Stomach smooth muscle (tissue), 2 donors: ENCODE measurements at regions not wholly inside any gene's neighbourhood (a gene's known extent, or its start where the extent isn't known, plus 50 kb on each side); places are given as distances from the start of the nearest gene placed in this dataset.

Experiments
- H3K27ac ChIP-seq: one replicate; pipeline ENCODE4 v1.7.0; 2013; ENCODE audit warnings: mild to moderate bottlenecking, low read length, inconsistent platforms
- H3K27me3 ChIP-seq, 2 donors: one replicate each; pipeline ENCODE4 v1.7.0; 2013; ENCODE audit warnings: low read length in 2 of 2; ENCODE audit not compliant: insufficient read depth in 2 of 2, control insufficient read depth in 1 of 2
- H3K36me3 ChIP-seq, 2 donors: one replicate each; pipeline ENCODE4 v1.7.0; 2013; ENCODE audit warnings: low read length in 2 of 2; ENCODE audit not compliant: control insufficient read depth in 2 of 2, insufficient read depth in 2 of 2
- H3K4me1 ChIP-seq: one replicate; pipeline ENCODE4 v1.7.0; 2013; ENCODE audit warnings: low read length; ENCODE audit not compliant: control insufficient read depth, insufficient read depth
- H3K4me3 ChIP-seq, 2 donors: one replicate each; pipeline ENCODE4 v1.7.0; 2013; ENCODE audit warnings: low read length in 2 of 2
- H3K9ac ChIP-seq, 2 donors: one replicate each; pipeline ENCODE4 v1.7.0; 2013; ENCODE audit warnings: low read length in 2 of 2, mild to moderate bottlenecking in 1 of 2
- H3K9me3 ChIP-seq, 2 donors: one replicate each; pipeline ENCODE4 v1.7.0; 2013; ENCODE audit warnings: low read length in 2 of 2; ENCODE audit not compliant: control insufficient read depth in 2 of 2
- donor health status: healthy.
- donor health status: Pancreatic carcinoma.

- H3K9ac ChIP-seq: no peak overlapping the region
- no peaks in the 10 kb centered on the region for H3K27me3 ChIP-seq
- no peaks in the 10 kb centered on the region for H3K9me3 ChIP-seq
- no peaks in the 10 kb centered on the region for H3K36me3 ChIP-seq
- no peak overlapping the region for H3K27ac ChIP-seq
- H3K4me1 ChIP-seq: no peaks in the 10 kb centered on the region
- H3K4me3 ChIP-seq: no peak overlapping the region
Observed at GRCh38 chr13:73248711-73249580, 190.1 kb downstream of the KLF5 start.

DNA sequence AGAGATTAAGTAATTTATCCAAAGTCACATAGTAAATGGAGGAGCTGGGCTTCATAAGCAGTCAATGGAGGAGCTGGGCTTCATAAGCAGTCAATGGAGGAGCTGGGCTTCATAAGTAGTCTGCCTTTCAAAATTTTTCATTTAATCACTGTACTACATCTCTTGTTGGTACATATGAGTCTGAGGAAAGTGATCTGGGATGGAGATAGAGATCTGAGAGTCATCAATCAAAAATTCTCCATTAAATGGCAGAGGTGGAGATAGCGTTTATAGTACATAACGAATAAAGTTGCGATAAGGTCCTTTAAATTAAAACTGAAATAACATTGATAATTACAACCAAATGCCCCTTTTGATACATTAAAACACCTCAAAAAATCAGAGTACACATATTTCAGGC lies 189.3 kb downstream of the KLF5 start:
- H3K36me3 ChIP-seq: no peaks in the 10 kb centered on the region
- no peaks in the 10 kb centered on the region for H3K27me3 ChIP-seq
- no peak overlapping the region for H3K9ac ChIP-seq
- no peaks in the 10 kb centered on the region for H3K9me3 ChIP-seq
- H3K4me1 ChIP-seq: no peaks in the 10 kb centered on the region
- H3K27ac ChIP-seq: no peak overlapping the region
- H3K4me3 ChIP-seq: no peak overlapping the region

GRCh38 chr13:73245246-73245645 lies 186.4 kb downstream of the KLF5 start:
- no peak overlapping the region for H3K4me3 ChIP-seq
- H3K36me3 ChIP-seq: no peaks in the 10 kb centered on the region
- no peak overlapping the region for H3K9ac ChIP-seq
- no peaks in the 10 kb centered on the region for H3K4me1 ChIP-seq
- H3K27ac ChIP-seq: no peak overlapping the region
- H3K9me3 ChIP-seq: no peaks in the 10 kb centered on the region
- H3K27me3 ChIP-seq: no peaks in the 10 kb centered on the region

DNA sequence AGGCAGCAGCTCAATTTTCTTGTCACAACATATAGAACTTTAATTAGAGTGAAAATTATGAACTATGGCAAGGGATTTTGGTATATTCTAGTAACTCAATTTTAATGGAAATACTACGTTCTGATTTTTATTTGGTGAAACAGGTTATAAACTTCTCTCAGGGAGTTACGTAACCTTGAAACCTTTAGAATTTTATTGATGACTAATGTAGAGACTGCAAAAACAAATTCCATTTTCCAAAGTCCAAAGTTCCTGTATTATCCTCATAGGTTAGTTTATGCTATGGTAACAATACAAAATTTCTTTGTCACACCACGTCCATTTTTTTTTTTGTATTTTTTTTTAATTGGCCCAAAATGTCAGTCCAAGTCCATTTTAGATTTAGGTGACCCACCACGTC lies 185.7 kb downstream of the KLF5 start:
- no peaks in the 10 kb centered on the region for H3K27me3 ChIP-seq
- no peak overlapping the region for H3K9ac ChIP-seq
- H3K36me3 ChIP-seq: no peaks in the 10 kb centered on the region
- no peak overlapping the region for H3K4me3 ChIP-seq
- H3K9me3 ChIP-seq: no peaks in the 10 kb centered on the region
- H3K4me1 ChIP-seq: no peaks in the 10 kb centered on the region
- no peak overlapping the region for H3K27ac ChIP-seq

DNA sequence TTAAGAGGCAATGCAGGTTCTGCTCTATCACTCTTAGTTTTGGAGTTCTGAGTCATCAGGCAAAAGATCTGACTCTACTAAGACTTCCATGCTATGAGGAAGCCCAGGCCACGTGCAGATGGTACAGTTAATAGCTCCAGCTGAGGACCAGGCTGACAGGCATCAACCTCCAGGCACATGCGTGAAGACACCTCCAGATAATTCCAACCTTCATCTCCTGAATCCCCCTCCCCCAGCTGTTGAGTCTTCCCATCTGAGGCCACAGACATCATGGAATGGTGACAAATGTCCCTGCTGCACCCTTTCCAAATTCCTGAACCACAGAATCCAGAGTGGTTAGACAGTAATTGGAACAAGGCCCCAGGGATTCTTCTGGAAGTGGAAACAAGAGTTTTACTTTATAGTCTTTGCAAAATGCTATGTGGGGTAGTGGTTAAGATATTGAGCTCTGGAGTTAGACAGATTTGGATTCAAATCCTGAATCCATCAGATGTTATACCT lies 183.8 kb downstream of the KLF5 start:
- Histone ChIP-seq H3K27ac (no peak overlapping the region), H3K27me3 (no peaks in the 10 kb centered on the region), H3K4me1 (no peaks in the 10 kb centered on the region)

DNA sequence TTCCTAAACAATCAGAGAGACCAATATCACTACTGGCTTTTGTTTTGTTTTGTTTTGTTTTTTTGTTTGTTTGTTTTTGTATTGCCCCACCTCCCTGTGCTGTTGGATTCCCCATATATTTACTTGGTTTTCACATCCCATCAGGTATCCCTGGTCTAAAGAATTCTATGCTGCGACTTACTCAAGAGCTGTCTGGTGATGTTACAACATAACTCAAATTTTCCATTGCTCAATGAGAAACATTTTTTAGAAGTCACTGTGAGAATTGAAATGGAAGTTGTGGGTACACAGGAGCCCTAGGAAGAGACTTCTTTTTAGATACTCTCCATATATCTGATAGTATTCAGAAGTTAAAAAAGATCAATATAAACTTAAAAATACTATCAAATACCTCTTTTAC lies 181.4 kb downstream of the KLF5 start:
- H3K4me3 ChIP-seq: no peak overlapping the region
- no peak overlapping the region for H3K27ac ChIP-seq
- no peaks in the 10 kb centered on the region for H3K36me3 ChIP-seq
- H3K9ac ChIP-seq: no peak overlapping the region
- no peaks in the 10 kb centered on the region for H3K4me1 ChIP-seq
- H3K9me3 ChIP-seq: no peaks in the 10 kb centered on the region
- no peaks in the 10 kb centered on the region for H3K27me3 ChIP-seq

More for the DNA sequence above, 183.8 kb downstream of the KLF5 start:
- Histone ChIP-seq H3K36me3 (no peaks in the 10 kb centered on the region), H3K9me3 (no peaks in the 10 kb centered on the region), H3K4me3 (no peak overlapping the region), H3K9ac (no peak overlapping the region)

DNA sequence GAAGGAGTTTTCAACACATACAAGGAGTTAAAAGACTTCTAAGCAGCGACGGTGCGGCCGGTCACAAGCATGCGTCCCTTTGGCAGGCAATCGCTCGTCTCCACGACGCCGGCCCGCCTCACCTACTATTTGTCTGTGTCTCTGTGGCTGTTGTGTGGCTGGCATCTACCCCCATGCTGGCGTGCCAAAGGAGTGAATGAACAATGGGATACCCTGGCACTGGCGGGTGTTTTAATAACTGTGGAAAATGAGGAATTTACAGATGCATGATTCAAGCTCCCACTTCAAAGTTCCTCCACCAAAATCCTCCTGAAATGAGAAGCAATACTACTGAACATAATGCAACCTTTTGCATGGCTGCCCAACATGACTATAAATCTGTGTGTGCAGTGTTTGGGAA lies 176.6 kb downstream of the KLF5 start:
- Histone ChIP-seq H3K27ac (no peak overlapping the region), H3K4me3 (no peak overlapping the region), H3K9ac (no peak overlapping the region)

GRCh38 chr13:73231471-73231870 lies 172.7 kb downstream of the KLF5 start:
- Histone ChIP-seq H3K36me3 (no peaks in the 10 kb centered on the region), H3K27me3 (no peaks in the 10 kb centered on the region), H3K27ac (no peak overlapping the region), H3K4me3 (no peak overlapping the region), H3K9ac (no peak overlapping the region), H3K4me1 (no peaks in the 10 kb centered on the region), H3K9me3 (no peaks in the 10 kb centered on the region)

More for the DNA sequence above, 176.6 kb downstream of the KLF5 start:
- H3K27me3 ChIP-seq: no peaks in the 10 kb centered on the region
- H3K9me3 ChIP-seq: no peaks in the 10 kb centered on the region
- no peaks in the 10 kb centered on the region for H3K36me3 ChIP-seq
- no peaks in the 10 kb centered on the region for H3K4me1 ChIP-seq

- no peaks in the 10 kb centered on the region for H3K27me3 ChIP-seq
- no peak overlapping the region for H3K4me3 ChIP-seq
- no peaks in the 10 kb centered on the region for H3K36me3 ChIP-seq
- no peak overlapping the region for H3K27ac ChIP-seq
- no peaks in the 10 kb centered on the region for H3K4me1 ChIP-seq
- H3K9ac ChIP-seq: no peak overlapping the region
- no peaks in the 10 kb centered on the region for H3K9me3 ChIP-seq
Observed at GRCh38 chr13:73230716-73231115, 171.9 kb downstream of the KLF5 start.

DNA sequence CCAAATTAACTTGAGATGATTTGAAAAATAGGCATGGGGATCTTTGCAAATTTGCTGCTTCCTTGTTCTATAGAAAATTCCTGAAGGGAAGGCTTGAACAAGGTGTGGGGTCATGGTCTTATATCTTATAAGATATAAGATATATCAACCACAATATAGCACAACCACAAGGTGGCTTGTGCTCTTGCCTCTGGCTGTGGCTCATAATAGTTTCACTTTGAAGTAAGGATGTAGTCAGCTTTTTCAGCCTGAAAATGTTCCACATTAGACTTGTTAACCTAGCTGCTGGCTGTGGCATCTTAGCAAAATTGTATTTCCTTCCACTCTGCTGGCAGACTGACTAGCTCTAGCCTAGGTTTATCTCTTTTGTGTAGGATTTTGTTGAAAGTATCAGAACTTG lies 169.7 kb downstream of the KLF5 start:
- H3K27ac ChIP-seq: no peak overlapping the region
- H3K9ac ChIP-seq: no peak overlapping the region
- H3K4me3 ChIP-seq: no peak overlapping the region
- no peaks in the 10 kb centered on the region for H3K9me3 ChIP-seq
- H3K36me3 ChIP-seq: no peaks in the 10 kb centered on the region
- H3K4me1 ChIP-seq: no peaks in the 10 kb centered on the region
- H3K27me3 ChIP-seq: no peaks in the 10 kb centered on the region

GRCh38 chr13:73225990-73226389 lies 167.2 kb downstream of the KLF5 start:
- no peak overlapping the region for H3K27ac ChIP-seq
- H3K9me3 ChIP-seq: no peaks in the 10 kb centered on the region
- H3K36me3 ChIP-seq: no peaks in the 10 kb centered on the region
- no peak overlapping the region for H3K4me3 ChIP-seq
- no peaks in the 10 kb centered on the region for H3K4me1 ChIP-seq
- H3K9ac ChIP-seq: no peak overlapping the region
- H3K27me3 ChIP-seq: peaks cover 0 to 3% of the 10 kb centered on the region in 2 donors
